Ovary (tissue), 3 donors: ENCODE measurements at regions not wholly inside any gene's neighbourhood (a gene's known extent, or its start where the extent isn't known, plus 50 kb on each side); places are given as distances from the start of the nearest gene placed in this dataset.

Source experiments
- CTCF ChIP-seq, 3 donors: fragments of 450-650 bp in 2 of 3; fragments of 200-600 bp in 1 of 3; IDR thresholded peaks; one replicate each; pipeline versions ENCODE4 v1.5.1 to v1.8.0; 2016 to 2022; ENCODE audit warnings: antibody characterized with exemption in 3 of 3, mild to moderate bottlenecking in 1 of 3
- EP300 ChIP-seq: sonication (generic); formaldehyde crosslinking; IDR thresholded peaks from one replicate; pipeline ENCODE4 v1.6.1; 2017; ENCODE audit warnings: antibody characterized with exemption
- donor health status: DM: no; HTN: no; CAD: no.

DNA sequence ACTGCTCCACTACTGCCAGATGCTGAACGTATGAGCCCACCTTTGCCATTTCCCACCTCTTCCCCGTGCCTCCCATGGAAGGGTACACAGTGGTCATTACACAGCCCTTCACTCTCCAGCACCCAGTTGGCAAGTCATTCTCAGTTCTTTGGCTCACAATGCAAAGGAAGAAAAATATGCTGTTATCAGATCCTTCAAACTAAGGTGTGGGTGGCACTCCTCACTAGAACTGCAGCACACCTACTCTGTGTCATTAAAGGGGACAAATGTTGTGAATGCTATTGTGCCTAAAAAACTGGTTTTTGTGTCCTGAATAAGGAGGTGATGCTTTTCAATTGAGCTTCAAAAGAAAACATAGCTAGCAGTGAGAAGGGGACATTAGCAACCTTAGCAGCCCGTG, 183.1 kb upstream of the SNX2 start:
- TF ChIP-seq CTCF (IDR thresholded peaks at IDR 0.05) (no peak), EP300 (no peak)
